ENCODE measurements at regions not wholly inside any gene's neighbourhood (a gene's known extent, or its start where the extent isn't known, plus 50 kb on each side); places are given as distances from the start of the nearest gene placed in this dataset.
"Not testable (repeated sequence)": the region's sequence is repeated elsewhere in the genome, so short reads cannot be mapped to it uniquely, and the experiment has no call there.

DNA sequence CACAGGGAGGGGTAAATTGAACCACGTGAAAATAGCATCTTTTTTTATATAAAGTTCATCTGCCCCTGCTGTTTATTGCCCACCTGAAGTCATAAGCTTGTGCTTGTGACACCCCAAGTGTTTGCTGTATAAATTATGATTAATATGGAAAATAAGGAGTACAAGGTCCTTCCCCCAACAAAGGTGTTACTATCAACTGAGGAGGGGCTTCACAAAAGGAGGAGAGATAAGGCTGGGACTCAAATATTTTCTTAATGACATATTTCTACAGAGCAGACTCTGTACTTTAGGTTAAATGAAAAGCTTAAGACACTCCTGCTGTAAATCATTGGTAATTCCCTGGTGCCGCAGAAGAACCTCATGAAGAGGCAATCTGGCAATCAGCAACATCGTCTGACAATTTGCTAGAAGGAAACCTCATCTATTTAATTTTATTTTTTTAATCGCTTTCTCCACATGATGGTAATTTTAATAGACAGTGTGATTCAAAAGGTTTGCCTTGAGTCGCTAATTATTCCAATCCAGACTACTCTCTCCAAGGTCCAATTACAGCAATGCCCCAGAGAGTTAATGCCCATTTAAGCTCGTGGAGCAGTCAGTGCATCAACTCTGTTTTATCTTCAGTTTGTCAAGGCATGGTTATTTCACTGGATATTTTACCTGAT lies 1432.4 kb downstream of the FAM181B start:
- no peak for DNase-seq (ENCODE audit: low spot score in 2 of 2)
- H3K4me1 ChIP-seq: no peaks in the 10 kb centered on the region
- in situ Hi-C loops (cut with MboI; ENCODE audit: low sequenced_read_pairs): no loop called here
- no peaks in the 10 kb centered on the region for H3K27me3 ChIP-seq (ENCODE audit: low read depth)
- H3K36me3 ChIP-seq (replicated peaks): no peaks in the 10 kb centered on the region
- no peaks in the 10 kb centered on the region for H3K9me3 ChIP-seq
- no peak overlapping the region for H3K4me3 ChIP-seq

DNA sequence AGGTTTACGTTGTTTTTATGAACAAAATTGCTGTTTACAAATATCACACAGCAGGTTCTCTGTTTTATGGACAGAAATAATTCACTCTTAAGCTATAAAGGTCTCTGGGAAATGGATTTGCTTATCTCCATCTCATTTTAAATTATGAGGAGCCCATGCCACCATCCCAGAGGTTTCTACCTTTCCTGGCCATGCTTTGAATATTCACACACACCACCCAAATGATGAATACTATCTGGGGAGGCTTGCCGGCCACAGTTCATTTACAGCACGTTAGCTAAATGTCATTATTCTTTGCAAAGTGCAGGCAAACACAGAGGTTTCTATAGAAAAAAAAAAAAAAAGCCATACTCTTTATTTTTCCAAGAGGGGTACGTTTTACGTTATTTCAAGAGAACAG lies 1446.7 kb downstream of the FAM181B start:
- Histone ChIP-seq H3K4me1 (no peaks in the 10 kb centered on the region), H3K27me3 (ENCODE audit: low read depth) (no peaks in the 10 kb centered on the region), H3K4me3 (no peak overlapping the region), H3K9me3 (no peaks in the 10 kb centered on the region), H3K36me3 (replicated peaks) (no peaks in the 10 kb centered on the region)
- in situ Hi-C loops (cut with MboI; ENCODE audit: low sequenced_read_pairs): no loop called here
- DNase-seq (ENCODE audit: low spot score in 2 of 2): no peak

DNA sequence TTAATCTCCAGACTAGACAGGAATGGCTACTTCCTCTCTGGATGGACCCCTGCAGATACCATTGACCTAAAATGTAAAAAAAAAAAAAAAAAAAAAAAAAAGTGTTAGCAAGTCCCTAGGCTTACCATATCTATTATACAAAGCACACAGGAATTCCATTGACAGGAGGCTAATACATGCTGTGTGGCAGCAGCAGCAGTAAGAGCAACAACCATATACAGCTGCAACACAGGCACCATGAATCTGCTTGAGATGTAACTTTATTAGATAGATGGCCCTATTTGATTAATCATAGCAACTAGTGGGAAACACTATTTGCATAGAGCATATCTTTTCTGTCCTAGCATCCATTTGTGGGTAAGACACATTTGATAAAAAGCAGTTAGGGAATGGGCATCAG lies 1447.1 kb downstream of the FAM181B start:
- H3K36me3 ChIP-seq (replicated peaks): no peaks in the 10 kb centered on the region
- no peaks in the 10 kb centered on the region for H3K4me1 ChIP-seq
- no peak overlapping the region for H3K4me3 ChIP-seq
- no peaks in the 10 kb centered on the region for H3K9me3 ChIP-seq
- no peak for DNase-seq (ENCODE audit: low spot score in 2 of 2)
- in situ Hi-C loops (cut with MboI; ENCODE audit: low sequenced_read_pairs): no loop called here
- no peaks in the 10 kb centered on the region for H3K27me3 ChIP-seq (ENCODE audit: low read depth)

DNA sequence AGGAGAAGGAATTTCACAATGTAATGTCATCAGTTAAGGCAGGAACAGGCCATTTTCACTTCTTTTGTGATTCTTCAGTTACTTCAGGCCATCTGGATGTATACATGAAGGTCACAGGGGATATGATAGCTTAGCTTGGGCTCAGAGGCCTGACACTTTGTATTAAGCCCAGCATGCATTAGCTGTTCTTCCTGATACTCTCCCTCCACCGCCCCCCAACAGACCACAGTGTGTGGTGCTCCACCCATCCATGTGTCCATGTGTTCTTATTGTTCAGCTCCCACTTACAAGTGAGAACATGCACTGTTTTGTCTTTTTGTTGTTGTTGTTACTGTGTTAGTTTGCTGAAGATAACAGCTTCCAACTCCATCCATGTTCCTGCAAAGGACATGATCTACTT lies 1453.4 kb downstream of the FAM181B start:
- DNase-seq (ENCODE audit: low spot score in 2 of 2); H3K36me3 ChIP-seq (replicated peaks); H3K4me1 ChIP-seq; H3K9me3 ChIP-seq; H3K27me3 ChIP-seq (ENCODE audit: low read depth); in situ Hi-C loops (cut with MboI; ENCODE audit: low sequenced_read_pairs); H3K4me3 ChIP-seq: not testable (repeated sequence)

DNA sequence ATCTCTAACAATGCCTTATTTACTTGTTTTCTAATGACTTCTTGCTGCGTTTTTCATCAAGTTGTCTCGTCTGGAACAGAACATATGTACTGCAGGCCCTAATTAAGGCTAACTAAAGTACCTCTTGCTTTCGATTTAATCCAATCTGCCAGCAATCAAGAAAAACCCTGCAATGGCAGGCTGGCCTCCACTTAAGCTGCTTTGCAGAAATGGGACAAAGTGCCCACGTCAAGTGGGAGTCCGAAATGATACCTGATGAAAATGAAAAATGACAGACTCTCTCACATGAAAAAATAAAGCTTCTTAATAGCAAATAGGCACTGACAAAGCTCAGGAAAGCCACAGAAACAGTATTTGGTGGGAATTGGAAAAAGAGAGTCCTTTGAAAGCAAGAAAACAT lies 1454.7 kb downstream of the FAM181B start:
- H3K4me1 ChIP-seq: no peaks in the 10 kb centered on the region
- no peak for DNase-seq (ENCODE audit: low spot score in 2 of 2)
- H3K27me3 ChIP-seq (ENCODE audit: low read depth): no peaks in the 10 kb centered on the region
- H3K36me3 ChIP-seq (replicated peaks): no peaks in the 10 kb centered on the region
- H3K9me3 ChIP-seq: no peaks in the 10 kb centered on the region
- H3K4me3 ChIP-seq: no peak overlapping the region
- in situ Hi-C loops (cut with MboI; ENCODE audit: low sequenced_read_pairs): no loop called here

DNA sequence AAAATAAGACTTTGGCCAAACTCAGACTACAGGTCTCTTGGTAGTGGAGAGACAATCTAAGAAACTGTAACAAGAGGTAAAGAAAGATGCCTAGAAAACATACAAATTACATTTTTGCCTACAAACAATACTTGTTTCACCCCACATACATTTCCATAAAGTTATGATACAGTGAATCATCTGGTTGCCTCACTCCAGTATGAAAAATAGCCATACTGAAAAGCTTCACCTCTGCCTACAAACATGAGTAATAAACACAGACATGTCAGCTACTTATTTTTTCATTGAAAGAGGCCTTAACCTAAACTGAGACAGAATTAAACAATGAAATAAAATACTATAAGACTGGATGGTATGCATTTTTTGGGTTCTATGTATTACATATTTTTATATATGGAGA lies 1463.0 kb downstream of the FAM181B start:
- Histone ChIP-seq H3K4me3 (no peak overlapping the region), H3K9me3 (no peaks in the 10 kb centered on the region), H3K36me3 (replicated peaks) (no peaks in the 10 kb centered on the region), H3K4me1 (no peaks in the 10 kb centered on the region), H3K27me3 (ENCODE audit: low read depth) (no peaks in the 10 kb centered on the region)
- in situ Hi-C loops (cut with MboI; ENCODE audit: low sequenced_read_pairs): no loop called here
- no peak for DNase-seq (ENCODE audit: low spot score in 2 of 2)

DNA sequence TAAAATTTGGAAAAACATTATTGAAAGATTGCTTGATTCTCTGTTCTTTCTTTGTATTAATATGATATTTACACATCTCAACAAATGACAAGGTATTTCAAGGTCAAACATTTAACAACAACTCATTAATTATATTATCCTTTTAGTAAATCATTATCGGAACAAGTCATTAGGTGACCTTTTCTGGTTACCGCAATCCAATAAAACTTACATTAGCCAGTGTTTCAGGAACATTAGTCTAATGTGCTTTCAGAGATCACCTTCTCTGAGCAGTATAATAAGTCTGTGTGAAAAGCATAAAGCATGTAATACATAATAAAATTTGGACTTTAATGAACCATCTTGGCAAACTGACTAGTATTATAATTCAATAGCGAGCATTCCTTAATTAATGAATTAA lies 1466.4 kb downstream of the FAM181B start:
- Histone ChIP-seq H3K36me3 (replicated peaks) (no peaks in the 10 kb centered on the region), H3K4me3 (no peak overlapping the region), H3K27me3 (ENCODE audit: low read depth) (no peaks in the 10 kb centered on the region; the same call in 1 of the 2 replicates), H3K4me1 (no peaks in the 10 kb centered on the region), H3K9me3 (no peaks in the 10 kb centered on the region)
- no peak for DNase-seq (ENCODE audit: low spot score in 2 of 2)
- in situ Hi-C loops (cut with MboI; ENCODE audit: low sequenced_read_pairs): no loop called here

DNA sequence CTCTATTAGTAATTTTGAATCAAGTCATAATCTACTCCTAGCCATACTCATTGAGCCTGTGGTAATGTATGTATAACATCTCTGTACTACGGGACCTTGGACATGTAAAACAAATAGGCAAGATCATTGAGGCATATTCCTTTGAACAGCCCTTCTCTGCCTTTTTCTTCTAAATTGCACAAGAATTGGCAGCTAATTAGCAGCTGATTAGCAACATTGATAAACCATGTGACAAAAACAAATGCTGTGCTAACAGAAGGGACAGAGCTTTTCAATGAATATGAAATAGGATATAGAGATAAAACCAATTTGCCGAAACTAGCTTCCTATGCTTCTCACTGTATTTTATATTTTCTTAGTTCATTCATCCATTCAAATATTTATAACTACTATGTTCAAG lies 1474.2 kb downstream of the FAM181B start:
- no peaks in the 10 kb centered on the region for H3K36me3 ChIP-seq (replicated peaks)
- no peaks in the 10 kb centered on the region for H3K4me1 ChIP-seq
- H3K27me3 ChIP-seq (ENCODE audit: low read depth): no peaks in the 10 kb centered on the region
- H3K4me3 ChIP-seq: no peak overlapping the region
- H3K9me3 ChIP-seq: no peaks in the 10 kb centered on the region
- in situ Hi-C loops (cut with MboI; ENCODE audit: low sequenced_read_pairs): no loop called here
- DNase-seq (ENCODE audit: low spot score in 2 of 2): no peak

DNA sequence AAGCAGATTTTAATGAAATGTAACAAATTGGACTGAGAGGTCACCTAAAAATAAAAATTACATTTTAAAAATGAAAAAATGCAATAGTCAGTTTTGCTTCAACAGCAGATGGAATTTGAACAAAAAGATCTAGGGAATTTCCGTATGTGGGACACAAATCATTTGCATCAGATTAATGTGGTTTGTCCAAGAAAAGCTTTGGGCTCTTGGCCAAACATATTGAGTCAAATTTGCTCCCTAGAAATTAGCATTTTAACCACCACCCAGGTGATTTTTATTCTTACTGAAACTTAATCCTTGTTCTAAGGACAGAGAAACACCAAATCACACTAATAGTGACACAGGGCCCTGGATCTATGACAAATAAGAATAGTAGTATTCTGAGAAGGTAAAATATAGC lies 1477.8 kb downstream of the FAM181B start:
- Histone ChIP-seq H3K4me3 (no peak overlapping the region), H3K27me3 (ENCODE audit: low read depth) (no peaks in the 10 kb centered on the region), H3K9me3 (no peaks in the 10 kb centered on the region), H3K36me3 (replicated peaks) (no peaks in the 10 kb centered on the region), H3K4me1 (no peaks in the 10 kb centered on the region)
- no peak for DNase-seq (ENCODE audit: low spot score in 2 of 2)
- in situ Hi-C loops (cut with MboI; ENCODE audit: low sequenced_read_pairs): no loop called here

DNA sequence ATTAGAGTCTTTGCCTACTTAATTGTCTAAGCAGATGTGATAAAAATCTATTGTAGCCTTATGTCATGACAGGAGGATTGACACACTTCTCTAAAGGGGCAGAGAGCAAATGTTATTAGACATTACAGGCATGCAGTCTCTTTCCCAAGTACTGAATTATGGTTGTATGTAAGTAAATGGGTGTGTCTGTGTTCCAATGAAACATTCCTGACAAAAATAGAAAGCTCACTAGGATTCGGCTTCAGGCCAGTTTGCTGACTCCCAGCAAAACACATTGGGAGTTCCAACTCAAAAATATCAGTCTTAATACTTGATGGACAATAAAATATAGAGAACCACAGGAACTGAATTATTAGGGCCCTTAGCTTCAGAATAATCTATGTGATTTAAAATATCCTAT lies 1480.4 kb downstream of the FAM181B start:
- Histone ChIP-seq H3K27me3 (ENCODE audit: low read depth) (no peaks in the 10 kb centered on the region; the same call in 1 of the 2 replicates), H3K9me3 (no peaks in the 10 kb centered on the region), H3K4me1 (no peaks in the 10 kb centered on the region), H3K36me3 (replicated peaks) (no peaks in the 10 kb centered on the region), H3K4me3 (no peak overlapping the region)
- no peak for DNase-seq (ENCODE audit: low spot score in 2 of 2)
- in situ Hi-C loops (cut with MboI; ENCODE audit: low sequenced_read_pairs): no loop called here

DNA sequence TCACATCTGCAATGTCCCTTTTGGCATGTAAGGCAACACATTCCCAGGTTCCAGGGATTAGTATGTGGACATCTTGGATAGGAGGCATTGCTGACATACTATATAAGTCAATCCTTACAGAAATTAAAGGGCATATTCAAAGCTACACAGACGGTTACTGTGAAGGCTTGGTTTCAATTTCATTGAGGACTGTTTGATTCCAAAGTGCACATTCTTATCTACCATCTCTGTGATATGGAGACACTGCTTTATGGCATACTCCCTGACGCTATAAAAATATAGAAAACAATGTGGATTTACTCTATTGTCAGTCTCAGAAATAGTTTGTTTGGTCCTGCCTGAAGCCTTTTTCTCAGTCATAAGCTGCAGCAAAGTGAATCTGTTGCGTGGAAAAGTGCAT lies 1486.7 kb downstream of the FAM181B start:
- in situ Hi-C loops (cut with MboI; ENCODE audit: low sequenced_read_pairs): no loop called here
- Histone ChIP-seq H3K27me3 (ENCODE audit: low read depth) (no peaks in the 10 kb centered on the region; the same call in 1 of the 2 replicates), H3K4me3 (no peak overlapping the region), H3K9me3 (no peaks in the 10 kb centered on the region), H3K36me3 (replicated peaks) (no peaks in the 10 kb centered on the region), H3K4me1 (no peaks in the 10 kb centered on the region)
- no peak for DNase-seq (ENCODE audit: low spot score in 2 of 2)

DNA sequence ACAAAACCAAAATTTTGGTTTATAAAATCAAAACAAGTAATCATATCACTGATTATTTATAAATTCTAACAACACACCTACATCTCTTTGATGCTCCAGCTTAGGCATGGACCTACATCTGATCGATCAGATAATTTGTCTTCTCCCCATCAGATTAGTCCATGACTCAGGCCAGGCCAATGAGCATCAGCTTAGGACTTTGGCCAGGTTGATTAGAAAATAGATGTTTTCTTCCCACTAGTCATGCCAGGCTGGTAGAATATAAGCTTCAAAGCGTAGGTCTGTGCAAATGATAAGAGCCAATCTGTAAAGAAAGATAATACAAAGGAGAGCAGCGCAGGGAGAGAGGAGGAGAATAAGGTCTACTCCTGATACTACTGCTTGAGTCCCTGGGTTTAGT lies 1487.9 kb downstream of the FAM181B start:
- no peak overlapping the region for H3K4me3 ChIP-seq
- no peak for DNase-seq (ENCODE audit: low spot score in 2 of 2)
- in situ Hi-C loops (cut with MboI; ENCODE audit: low sequenced_read_pairs): no loop called here

DNA sequence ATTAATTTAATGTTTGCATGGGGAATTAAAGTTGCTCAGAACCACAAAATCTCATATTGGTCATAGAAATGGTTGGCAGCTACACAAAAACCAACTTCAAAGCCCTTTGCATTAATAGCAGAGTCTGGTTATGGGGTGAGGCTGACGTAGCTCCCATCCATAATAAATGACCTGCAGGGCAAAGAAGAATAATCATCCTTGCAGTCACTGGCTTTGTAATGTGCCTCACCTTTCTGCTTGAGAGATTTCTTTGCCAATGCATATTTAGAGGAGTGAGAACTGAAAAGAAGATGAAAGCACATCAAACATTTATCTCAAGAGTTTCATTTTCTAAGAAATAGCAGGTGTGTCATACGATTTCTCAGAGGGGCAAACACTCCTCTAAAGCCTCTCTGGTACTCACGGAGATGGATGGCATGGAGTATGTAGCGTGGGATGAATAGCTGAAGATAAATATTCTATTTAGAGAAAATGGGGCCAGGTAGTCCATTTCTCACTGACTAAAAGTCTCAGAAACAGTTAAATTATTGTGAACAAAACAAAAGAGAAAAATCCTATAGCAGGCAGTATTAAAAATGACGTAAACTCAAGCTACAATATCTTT lies 1491.9 kb downstream of the FAM181B start:
- Histone ChIP-seq H3K4me3 (no peak overlapping the region), H3K27me3 (ENCODE audit: low read depth) (no peaks in the 10 kb centered on the region), H3K9me3 (no peaks in the 10 kb centered on the region), H3K36me3 (replicated peaks) (no peaks in the 10 kb centered on the region), H3K4me1 (no peaks in the 10 kb centered on the region)
- DNase-seq (ENCODE audit: low spot score in 2 of 2): no peak
- in situ Hi-C loops (cut with MboI; ENCODE audit: low sequenced_read_pairs): no loop called here

More for the DNA sequence above, 1487.9 kb downstream of the FAM181B start:
- Histone ChIP-seq H3K36me3 (replicated peaks) (no peaks in the 10 kb centered on the region), H3K4me1 (no peaks in the 10 kb centered on the region), H3K9me3 (no peaks in the 10 kb centered on the region), H3K27me3 (ENCODE audit: low read depth) (no peaks in the 10 kb centered on the region; the same call in 1 of the 2 replicates)

DNA sequence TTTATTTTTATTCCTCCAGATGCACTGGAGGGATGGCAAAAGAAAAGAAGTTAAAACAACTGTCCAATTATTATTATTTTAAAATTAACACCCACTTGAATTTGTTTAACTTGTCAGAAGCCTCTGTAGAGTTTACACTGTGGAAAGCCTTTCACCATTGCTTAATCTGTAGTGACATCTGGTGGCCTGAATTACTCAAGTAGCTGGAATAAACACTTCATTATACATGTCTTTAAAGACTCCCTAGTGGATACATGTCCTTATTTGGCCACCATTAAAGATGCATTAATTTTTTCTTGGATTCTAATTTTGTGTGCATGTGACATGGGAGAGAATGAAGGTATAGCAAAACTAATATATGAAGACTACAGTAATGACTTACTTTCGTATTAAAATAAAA lies 1496.5 kb downstream of the FAM181B start:
- no peaks in the 10 kb centered on the region for H3K9me3 ChIP-seq
- no peaks in the 10 kb centered on the region for H3K36me3 ChIP-seq (replicated peaks)
- H3K4me1 ChIP-seq: no peaks in the 10 kb centered on the region; the same call in 1 of the 2 replicates
- in situ Hi-C loops (cut with MboI; ENCODE audit: low sequenced_read_pairs): no loop called here
- DNase-seq (ENCODE audit: low spot score in 2 of 2): peak; percentile 32 to 53
- no peaks in the 10 kb centered on the region for H3K27me3 ChIP-seq (ENCODE audit: low read depth)
- H3K4me3 ChIP-seq: no peak overlapping the region

DNA sequence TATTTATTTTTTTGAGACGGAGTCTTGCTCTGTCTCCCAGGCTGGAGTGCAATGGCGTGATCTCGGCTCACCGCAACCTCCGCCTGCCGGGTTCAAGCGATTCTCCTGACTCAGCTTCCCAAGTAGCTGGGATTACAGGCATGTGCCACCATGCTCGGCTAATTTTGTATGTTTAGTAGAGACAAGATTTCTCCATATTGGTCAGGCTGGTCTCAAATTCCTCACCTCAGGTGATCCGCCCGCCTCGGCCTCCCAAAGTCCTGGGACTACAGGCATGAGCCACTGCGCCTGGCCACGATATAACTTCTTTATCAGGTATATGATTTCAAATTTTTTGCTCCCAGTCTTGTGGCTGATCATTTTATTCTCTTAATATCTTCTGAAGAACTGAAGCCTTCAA lies 1506.3 kb downstream of the FAM181B start:
- in situ Hi-C loops (cut with MboI; ENCODE audit: low sequenced_read_pairs); DNase-seq (ENCODE audit: low spot score in 2 of 2); H3K4me1 ChIP-seq; H3K4me3 ChIP-seq; H3K36me3 ChIP-seq (replicated peaks); H3K9me3 ChIP-seq; H3K27me3 ChIP-seq (ENCODE audit: low read depth): not testable (repeated sequence)

Measured in HAP-1 (cell line).